GM19395 (cell line): ENCODE measurements at regions not wholly inside any gene's neighbourhood (a gene's known extent, or its start where the extent isn't known, plus 50 kb on each side); places are given as distances from the start of the nearest gene placed in this dataset.

Experiments used
- ATAC-seq: cut with Tn5 transposase; IDR thresholded peaks from one replicate; pipeline ENCODE4 v1.9.1; 2021; ENCODE audit warnings: mild to moderate bottlenecking, moderate library complexity; ENCODE audit not compliant: unreplicated experiment

DNA sequence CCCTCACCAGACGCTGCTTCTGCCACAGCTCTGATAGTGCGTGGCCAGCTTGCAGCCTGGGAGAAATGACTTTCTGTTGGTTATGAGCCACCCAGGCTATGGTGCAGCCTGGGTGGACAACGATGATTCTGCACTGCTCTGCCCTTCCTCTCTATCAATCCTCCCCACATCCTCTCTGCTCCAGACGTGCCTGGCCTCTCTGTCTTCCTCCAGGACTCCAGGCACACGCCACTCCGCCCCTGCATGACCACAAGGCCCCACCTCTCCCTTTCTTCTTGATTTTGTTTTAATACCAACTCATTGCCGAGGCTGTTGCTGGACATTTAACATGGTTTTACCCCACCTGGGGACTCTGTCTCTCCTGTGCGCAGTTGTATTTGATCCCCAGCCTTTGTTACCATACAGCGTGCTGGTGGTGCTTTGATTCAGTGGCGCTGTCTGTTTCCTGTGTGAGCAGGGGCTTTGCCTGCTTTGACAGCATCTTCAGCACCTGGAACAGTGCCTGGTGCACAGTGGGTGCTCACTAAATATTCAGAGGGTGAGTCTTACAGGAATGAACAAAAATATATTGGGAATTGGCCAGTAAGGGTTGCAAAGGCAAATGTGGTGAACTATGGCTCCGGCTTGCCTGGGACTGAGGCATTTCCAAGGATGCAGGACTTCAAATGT is 280.9 kb downstream of the CDH26 start:
- ATAC-seq, result no peak

DNA sequence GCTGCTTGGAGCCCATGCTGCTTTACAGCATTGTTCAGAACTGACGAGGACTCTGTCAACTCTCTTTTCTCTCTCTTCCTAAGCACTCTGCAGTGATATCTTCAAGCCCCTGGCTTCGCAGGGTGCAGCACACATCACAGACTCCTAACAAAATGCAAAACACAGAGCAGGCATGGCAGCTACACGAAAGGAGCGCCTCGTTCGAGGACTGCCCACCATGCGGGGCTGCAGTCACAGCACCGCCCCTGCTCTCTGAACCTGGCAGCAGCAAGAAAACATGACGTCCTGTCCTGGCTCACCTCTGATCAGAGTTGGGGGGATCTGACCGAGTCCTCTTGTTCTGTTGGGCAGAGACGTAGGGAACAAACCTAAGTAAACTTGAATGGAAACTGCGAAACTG is 281.7 kb downstream of the CDH26 start:
- ATAC-seq, result no peak

DNA sequence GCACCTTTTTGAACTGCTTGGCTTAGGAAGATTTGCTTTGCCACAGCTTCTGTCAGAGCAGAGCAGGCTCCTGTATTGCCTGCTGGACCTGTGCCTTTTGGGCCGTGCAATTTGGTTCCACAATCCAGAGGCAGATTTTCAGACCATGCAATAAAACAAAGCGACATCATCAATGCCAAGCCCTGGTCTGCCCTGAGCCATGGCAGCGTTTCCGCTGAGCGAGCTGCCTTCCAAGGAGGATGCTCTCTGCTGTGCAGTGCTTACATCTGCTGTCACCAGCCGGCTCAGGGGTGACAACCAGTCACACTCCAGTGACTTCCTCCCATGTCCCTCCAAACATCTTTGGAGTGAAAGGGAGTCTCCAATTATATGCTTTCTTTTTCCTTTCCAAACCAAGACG is 282.2 kb downstream of the CDH26 start:
- no peak for ATAC-seq

DNA sequence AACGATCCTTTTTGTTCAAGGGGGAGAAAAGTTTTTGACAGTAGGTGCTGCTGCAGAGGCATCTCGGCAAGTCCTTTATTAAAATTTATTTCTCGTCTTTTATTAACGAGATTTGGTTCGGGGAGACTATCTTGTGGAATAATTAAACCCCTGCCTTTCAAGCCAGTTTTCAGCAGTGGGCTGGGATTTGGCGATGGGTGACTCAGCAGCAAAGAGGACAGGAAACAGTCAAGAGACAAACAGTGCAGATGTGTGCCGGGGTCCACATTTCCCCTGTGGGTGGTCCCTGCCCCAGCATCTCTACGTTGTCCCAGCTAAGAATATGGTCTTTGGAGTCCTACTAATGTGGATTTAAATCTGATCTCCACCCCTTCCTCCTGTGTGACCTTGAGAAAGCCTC is 282.8 kb downstream of the CDH26 start:
- ATAC-seq, result no peak

DNA sequence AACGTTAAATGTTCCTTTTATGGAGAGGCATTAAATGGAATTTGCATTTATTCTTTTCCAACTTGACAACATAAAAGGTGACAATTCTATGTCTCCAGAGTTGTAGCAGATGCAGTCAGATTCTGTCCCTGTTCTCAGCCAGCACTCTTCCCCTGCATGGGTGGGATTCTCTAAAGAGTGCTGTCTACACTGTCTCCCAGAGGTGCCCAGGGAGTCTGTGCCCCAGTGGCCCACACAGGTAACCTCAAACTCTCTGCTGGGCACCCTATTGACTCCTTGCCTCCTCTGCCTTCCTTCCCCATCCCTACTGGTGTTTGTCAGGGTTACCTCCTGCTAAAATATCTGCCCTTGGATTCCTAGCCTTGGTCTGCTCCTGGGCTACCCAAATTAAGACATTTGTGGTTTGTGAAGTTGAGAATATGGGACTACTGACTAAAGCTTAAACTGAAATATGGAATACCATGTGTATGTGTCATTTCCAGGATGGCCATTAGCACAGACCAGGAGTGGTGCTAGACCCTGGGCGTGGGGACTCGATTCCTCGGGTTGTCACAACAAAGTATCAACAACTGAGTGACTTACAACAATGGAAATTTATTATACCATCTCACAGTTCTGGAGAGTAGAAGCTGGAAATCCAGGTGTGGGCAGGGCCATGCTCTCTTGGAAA is 284.7 kb downstream of the CDH26 start:
- no peak for ATAC-seq

DNA sequence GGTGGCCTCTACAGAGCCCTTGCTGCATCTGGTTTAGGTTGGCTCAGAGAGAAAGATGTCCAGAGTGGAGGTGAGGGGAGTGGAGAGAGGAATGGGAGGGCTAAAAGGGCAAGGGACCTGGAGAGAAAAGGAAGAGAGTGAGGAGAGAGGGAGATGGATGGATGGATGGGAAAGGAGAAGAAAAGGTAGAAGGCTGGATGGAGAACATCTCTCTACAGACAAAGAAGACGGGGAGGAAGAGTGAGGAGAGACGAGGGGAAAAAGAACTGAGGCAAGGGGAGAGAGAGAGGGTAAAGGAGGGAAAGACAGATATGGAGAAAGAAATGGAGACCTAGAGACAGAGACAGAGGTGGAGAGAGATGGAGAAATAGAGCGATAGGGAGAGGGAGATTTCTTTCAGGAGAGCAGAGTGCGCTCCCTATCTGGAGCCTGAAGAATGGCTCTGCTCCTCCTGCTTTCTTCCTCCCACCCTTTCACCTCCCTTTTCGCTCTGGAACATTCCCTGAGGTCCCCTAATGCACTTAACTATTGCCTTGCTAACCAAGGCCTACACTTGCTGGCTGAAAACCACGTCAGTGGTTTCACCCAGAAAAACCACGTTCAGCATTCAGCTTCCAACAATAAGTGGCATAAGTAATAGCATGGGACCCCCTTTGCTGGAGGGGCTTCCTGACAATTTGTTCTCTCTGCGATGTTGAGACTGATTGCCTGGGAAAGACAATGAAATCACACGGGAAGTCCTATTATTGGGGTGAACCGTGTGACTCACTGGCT is 286.3 kb downstream of the CDH26 start:
- no peak for ATAC-seq

DNA sequence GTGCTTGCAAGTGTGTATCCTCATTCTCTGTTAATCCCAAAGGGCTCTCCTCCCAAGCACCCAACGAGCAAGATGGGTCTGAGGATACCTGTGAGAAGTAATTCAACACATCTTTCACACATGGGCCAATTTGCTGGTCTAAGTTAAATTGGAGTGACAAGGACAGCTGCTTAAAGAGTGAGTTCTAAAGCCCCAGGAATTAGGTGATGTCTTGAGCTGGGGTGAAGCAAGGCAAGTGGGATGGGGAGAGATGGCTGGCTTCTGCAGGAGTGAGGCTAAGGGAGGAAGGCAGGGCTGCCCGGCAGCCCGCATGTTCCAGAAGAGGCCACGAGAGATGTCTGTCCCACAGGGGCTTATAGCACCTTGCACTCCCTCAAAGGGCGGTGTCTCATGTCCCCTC is 288.5 kb downstream of the CDH26 start:
- ATAC-seq, result no peak

DNA sequence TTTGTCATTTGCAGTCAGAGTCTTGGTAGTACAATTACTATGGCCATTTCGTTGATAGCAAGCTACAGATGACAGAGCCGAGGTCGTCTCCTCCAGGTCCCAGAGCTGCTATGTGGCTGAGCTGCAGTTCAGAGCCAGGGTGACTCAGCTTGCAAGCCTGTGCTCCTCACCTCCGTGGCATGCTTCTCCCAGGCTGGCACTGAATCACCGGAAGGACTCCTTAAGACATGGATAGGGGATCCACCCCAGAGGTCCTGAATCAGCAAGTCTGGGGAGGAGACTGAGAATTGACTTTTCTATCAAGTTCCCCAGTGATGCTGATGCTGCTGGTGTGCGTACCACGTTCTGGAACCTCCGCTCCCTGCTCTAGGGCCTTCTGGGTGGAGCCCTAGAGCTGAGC is 291.2 kb downstream of the CDH26 start:
- no peak for ATAC-seq

DNA sequence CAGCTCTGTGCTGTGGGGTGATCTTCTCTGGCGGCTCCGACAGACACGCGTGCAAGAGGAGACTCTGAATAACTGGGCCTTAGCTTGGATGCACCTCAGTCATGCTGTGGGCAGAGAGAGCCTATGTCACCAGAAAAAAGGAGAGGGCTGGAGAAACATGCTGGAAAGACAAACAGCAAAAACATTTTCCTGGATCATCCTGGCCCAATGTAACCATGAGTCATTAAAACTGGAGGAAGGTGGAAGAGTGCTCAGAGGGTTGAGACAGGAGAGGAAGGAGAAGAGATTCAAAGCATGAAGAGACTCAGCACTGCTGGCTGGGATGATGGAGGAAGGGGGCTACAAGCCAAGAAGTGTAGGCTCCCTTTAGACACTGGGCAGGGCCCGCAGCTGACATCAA is 292.0 kb downstream of the CDH26 start:
- no peak for ATAC-seq

DNA sequence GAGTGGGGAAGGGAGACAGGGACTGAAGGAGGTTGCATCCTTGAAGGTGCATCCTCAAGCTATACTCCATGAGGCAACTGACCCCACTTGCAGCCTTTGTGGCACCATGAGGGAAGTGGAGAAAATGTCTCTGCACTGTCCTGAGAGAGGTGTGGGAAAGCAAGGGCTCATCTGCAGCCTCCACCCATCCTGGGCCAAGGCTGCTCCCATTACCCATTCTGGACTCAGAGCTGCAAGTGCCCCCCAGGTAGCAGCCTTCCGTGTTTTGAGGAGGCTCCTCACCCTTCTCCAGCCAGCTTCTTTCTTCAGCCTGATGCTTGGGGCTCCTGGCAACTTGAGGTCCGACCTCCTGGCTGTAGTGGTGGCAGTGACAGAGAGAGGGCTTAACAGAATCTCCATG is 294.6 kb downstream of the CDH26 start:
- no peak for ATAC-seq

DNA sequence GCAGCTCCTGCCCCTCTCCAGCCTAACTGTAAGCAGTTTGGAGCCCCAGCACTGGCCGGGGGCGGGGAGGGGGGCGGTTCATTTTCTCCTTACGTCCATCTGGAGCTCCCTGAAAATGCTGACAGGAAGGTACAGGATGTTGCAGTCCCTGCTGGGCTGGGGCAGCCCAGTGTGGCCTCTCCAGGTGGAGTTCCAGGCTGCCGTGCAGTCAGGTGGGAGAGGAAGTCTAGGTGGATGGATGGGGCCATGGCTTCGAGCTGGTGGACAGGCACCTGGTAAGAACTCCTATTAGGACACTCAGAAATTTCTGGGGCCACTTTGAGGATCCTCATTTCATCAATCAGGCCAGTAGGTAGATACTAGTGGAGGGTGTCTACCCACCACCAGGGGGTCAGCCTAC is 295.2 kb downstream of the CDH26 start:
- no peak for ATAC-seq

DNA sequence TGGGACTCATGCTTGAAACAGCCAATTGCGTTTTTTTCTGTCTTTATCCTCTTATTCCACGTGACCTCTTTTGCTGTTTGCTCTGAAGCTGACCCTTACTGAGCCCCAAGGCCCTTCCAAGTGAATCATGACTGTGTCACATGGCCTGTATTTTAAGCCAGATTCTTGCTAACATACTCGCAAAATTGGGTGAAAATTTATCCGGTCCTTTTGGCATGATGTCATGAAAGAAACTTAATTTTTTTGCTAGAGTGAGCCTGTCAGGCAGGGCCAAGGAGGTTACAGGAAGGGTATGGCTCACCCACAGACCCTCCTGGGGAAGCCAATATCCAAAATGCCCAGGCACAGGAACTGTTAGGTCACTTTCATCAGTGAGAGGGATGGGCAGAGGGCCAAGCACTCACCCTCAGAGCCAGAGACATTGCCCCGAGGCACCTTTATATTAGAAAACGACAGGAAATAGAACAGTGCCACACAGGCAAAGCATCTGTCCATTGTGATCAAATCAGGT is 296.7 kb downstream of the CDH26 start:
- ATAC-seq, result no peak

DNA sequence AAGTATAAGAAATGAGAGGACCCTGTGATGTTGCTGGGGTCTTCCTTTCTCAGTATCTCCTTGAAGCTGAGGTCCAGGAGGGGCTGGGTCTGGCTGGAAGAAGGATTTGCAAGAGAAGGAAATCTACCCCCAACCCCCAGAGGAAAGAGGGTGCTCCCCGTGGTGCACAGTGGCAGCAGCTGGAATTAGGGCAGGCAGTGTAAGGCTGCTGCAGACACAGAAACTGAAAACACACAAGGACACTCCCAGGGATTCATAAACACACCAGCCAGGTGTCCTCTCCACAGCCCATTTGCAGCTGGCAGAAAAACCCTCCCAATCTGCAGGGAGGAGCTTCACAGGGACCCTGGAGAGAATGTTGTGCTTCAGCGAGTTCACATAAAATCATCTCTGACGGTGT is 297.2 kb downstream of the CDH26 start:
- ATAC-seq, result no peak

DNA sequence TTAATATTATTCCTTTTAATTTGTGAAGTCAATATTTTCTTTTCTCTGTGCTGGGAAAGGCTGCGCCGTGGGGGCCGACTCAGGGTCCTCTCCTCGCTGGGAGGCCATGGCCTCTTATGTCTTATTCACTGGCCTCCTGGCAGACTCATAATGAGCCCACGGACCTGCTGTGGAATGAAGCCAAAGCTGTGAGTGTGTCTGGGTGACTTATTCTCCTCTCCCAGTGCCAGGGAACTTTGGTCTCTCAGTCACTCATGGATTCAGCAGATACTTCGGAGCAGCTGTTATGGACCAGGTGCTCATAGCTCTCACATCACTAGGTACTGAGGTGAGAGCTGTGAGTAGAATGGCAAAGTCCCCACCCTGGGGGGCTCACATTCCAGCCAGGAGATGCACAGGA is 297.6 kb downstream of the CDH26 start:
- no peak for ATAC-seq

DNA sequence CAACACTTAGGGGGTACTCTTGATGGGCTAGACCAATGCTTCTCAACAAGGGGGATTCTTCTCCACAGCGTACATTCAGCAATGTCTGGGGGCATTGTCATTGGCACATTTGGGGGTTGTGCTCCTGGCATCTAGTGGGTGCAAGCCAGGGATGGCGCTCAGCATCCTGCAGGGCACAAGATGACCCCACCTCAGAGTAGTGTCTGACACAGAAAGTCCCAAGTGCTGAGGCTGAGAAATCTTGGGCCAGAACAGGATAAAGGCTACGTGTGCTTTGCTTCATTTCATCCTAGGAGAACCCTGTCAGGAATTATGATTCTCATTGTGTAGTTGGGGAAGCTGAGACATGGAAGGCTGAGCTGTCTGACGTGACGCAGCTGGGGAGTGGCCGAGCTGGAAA is 298.6 kb downstream of the CDH26 start:
- ATAC-seq, result no peak

DNA sequence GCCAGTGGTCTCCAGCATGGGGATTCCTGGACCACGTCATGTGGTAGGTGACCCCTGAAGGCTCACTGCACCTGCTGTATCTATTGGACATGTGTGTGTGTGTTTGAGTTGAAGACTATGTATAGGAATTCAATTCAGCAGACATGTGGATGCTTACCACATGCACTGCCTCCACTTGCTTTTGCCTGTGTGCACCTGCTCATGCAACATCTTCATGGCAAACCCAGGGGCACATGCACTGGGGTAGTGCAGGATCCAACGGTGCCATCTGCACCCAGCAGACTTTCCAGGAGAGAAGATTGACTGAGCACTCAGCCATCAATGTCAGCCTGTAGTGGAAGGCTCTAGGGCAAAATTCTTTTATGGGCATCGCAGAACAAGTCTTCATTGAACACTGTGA is 299.4 kb downstream of the CDH26 start:
- ATAC-seq, result no peak

DNA sequence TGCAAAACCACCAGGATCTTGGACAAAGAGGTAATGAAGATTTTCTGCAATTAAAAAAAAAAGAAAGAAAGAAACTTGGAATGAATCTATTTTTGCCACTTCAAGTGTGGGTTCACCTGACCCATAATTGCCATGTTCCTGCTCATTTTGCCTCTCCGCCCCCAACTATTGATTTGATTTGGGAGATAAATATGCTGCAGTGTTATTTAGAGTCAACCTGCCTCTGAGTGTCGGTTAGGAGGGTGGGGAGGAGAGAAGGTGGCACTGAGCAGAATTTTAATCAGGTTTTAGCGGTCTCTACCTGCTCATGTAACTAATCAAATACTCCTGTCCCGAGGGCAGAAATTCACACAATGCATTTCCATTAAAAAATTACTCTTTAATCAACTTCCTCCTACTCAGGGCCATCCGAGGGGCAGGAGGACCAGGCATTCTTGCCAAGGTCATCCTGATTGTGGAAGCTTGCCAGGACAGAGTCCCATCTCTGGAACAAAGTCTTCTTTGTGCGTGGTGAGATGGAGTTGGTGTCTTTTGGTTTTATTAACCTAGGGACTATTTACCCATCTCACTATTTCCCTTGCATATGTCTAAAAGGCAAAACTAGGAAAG is 300.1 kb downstream of the CDH26 start:
- no peak for ATAC-seq

DNA sequence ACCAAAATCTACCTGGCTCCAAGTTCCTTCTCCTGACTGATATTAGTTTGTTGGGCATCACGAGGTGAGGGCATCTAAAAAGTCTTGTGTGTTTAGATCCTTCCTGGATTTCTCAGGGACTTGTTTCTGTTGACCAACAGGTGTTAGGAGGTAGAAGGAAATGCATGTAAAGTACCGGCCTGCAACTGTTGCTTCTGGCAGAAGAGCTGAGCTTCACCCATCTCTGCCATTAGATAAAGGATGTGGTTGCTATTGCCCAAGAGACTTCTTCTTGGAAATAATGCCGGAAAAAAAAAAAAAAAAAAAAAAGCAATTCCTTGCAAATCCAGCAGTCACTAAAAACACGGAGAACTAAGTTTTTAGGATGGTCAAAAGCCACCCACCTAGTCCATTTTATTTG is 303.1 kb downstream of the CDH26 start:
- no peak for ATAC-seq

DNA sequence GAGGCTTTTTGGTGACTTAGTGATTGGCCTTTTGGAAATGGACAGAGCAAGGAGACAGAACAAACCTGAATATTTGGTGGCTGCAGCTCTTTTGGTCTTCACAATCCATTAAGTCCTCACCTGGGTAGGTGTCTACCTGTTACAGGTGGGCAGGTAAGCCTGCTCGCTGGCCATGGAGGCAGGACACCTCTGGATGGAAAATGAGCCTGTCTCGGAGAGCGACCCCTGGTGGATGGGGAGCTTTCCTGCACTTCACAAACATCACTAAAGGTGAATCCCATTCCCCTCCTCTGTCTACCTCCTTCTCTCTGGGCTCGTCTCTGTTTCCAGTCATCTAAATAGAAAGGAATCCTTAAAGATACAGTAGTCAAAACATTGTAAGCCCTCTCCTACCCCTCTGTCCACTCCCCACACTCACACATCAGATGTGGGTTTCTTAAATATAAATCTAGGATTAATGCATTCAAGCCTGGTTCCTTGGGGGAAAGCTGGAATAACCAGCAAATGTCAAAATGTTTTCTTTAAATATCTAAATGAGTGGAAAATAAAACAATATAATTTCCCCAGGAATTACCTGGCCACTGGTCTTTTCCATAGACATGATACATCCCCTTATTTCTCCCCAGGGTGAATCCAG is 304.9 kb downstream of the CDH26 start:
- no peak for ATAC-seq

DNA sequence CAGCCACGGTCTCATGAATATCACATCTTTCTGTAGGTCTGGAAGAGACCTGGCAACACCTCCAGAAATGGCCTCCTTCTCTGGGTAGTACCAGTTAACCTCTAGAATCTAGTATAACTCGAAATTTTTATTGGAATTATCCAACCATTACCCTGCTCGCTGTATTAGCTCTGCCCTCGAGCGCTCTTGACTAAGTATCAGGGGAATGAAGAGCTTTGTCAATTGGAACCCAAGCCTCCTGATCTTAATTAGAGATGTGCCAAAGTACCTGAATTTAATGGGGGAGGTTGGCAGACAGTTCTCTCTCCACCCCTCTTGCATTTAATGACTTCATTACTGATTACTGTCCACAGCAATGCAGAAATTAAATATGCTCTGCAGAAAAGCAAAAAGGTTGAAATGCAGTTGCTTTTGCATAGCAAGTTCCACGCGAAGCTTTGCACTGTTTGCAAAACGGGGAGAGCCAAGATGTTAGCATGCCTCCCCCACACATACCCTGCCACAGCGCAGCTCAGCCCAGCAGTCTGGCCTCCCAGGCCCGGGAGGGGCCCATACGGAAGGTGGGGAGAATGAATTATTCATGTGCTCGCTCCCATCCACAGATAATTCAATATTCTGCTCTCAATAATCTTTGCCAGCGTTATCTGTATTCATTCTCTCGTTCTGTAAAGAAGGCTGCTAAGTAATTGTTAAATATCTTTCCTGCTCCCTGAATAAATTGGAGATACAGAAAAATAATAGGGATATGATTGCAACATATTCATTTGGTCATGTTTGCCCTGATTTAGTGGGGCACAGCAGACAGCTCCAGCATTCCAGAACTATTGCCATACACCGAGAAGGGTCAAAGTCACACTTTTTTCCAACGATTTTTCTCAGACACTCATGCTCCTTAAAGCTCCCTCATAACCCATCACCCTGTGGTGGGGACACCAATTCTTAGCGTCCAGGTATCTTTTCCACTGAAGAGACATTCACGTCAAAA is 305.8 kb downstream of the CDH26 start:
- no peak for ATAC-seq
